Erythroblast (primary cell): ENCODE measurements at regions not wholly inside any gene's neighbourhood (a gene's known extent, or its start where the extent isn't known, plus 50 kb on each side); places are given as distances from the start of the nearest gene placed in this dataset.

Experiments used
- GATA1 ChIP-seq: IDR thresholded peaks from 2 replicates; pipeline ENCODE4 v1.6.1; 2011; ENCODE audit warnings: low read depth, mild to moderate bottlenecking, control low read depth, low read length, moderate library complexity
- POLR2A ChIP-seq: IDR thresholded peaks from 2 replicates; pipeline ENCODE4 v1.6.1; 2011; ENCODE audit warnings: mild to moderate bottlenecking, low read length

DNA sequence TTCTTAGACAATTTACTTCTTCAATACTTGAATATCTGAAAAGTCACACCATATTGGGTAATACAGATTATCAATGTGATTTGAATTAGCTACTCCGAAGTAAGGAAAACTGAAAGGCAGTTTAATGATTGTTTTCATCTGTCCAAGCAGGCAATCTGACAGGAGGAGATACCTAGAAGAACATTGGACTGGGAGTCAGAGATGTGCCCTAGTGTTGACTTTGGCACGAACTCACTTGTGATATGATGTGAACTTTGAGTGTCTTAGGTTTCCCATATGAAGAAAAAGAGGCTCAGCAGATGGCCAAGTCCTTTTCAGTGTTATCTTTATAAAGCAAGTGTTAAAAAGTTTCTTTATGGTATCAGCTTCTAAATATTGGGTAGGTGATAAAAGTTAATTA lies 287.1 kb downstream of the MTX2 start:
- TF ChIP-seq POLR2A (no peak), GATA1 (no peak)
